ENCODE measurements at regions not wholly inside any gene's neighbourhood (a gene's known extent, or its start where the extent isn't known, plus 50 kb on each side); places are given as distances from the start of the nearest gene placed in this dataset.

- TF ChIP-seq EP300 (IDR thresholded peaks at IDR 0.05) (no peak), CTCF (IDR thresholded peaks at IDR 0.05) (no peak), POLR2AphosphoS5 (IDR thresholded peaks at IDR 0.05) (no peak), POLR2A (IDR thresholded peaks at IDR 0.05) (no peak)
These were observed 104.9 kb upstream of the TSHZ2 start for GRCh38 chr20:52867305-52867704.
